Muscle of leg (tissue), 3 donors: ENCODE measurements at regions not wholly inside any gene's neighbourhood (a gene's known extent, or its start where the extent isn't known, plus 50 kb on each side); places are given as distances from the start of the nearest gene placed in this dataset.

ENCODE experiments used
- DNase-seq: peaks from one replicate; pipeline ENCODE4 v3.0.0; 2013
- H3K27ac ChIP-seq: one replicate; pipeline ENCODE4 v1.5.1; 2013; ENCODE audit warnings: mild to moderate bottlenecking, low read length, control low read depth
- H3K27me3 ChIP-seq: one replicate; pipeline ENCODE4 v1.6.1; 2013; ENCODE audit warnings: low read length; ENCODE audit not compliant: control insufficient read depth, insufficient read depth
- H3K36me3 ChIP-seq: one replicate; pipeline ENCODE4 v1.6.1; 2013; ENCODE audit warnings: low read length; ENCODE audit not compliant: control insufficient read depth, insufficient read depth
- H3K4me1 ChIP-seq: one replicate; pipeline ENCODE4 v1.6.1; 2013; ENCODE audit warnings: low read length; ENCODE audit not compliant: control insufficient read depth, insufficient read depth
- H3K4me3 ChIP-seq: one replicate; pipeline ENCODE4 v1.5.1; 2013; ENCODE audit warnings: low read length, control low read depth
- H3K9me3 ChIP-seq: replicated peaks from 2 replicates; pipeline ENCODE4 v1.6.1; 2013; ENCODE audit warnings: low read depth, low read length; ENCODE audit not compliant: control insufficient read depth
- WGBS: methylation state at CpG from one replicate; pipeline ENCODE4 v1.1.5; 2013; ENCODE audit warnings: missing lambda C conversion rate; ENCODE audit not compliant: insufficient coverage; 5-methylcytosine and 5-hydroxymethylcytosine counted together

DNA sequence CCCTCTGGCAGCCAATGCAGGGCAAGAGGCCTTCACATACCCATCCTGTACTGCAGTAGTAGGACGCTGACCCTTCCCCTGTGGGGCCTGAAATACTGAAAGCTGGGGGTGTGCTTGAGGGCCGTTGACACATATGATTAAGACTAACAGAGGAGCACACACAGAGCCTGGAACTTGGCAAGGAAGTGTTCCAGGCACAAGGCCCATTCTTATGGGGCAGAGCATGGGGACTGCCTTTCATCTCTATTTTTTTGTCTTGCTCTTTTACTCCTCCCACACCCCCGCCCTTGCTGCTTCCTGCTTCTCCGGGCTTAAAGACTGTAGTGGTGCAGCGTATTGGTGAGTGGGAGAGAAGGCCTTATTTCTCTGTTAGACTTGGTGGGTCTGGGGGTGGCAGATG is 137.4 kb downstream of the BACH1 start:
- Histone ChIP-seq H3K27me3 (no peaks in the 10 kb centered on the region), H3K27ac (no peak overlapping the region), H3K4me3 (no peak overlapping the region), H3K36me3 (no peaks in the 10 kb centered on the region), H3K4me1 (peaks cover 2% of the 10 kb centered on the region), H3K9me3 (no peaks in the 10 kb centered on the region)
- no CpG with 5 or more reads among the region's 5 CpGs for WGBS
- DNase-seq = peak; percentile 59

DNA sequence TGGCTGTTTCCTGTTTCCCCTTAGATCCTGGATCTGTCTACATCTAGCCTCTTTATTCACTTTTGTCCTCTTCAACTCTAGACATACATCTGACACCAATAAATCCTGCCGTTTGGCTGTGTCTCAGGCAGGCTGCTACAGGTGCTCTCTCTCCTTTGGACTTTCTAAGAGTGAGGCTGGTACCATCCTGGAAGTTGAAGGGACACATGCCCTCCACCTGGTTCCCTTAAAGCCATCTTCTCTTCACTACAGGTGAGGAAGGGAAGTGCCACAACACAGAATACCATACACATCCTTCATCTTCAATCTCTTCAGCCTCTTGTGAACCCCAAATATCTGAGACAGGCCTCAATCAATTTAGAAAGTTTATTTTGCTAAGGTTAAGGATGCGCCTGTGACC is 137.9 kb downstream of the BACH1 start:
- peaks cover 2% of the 10 kb centered on the region for H3K4me1 ChIP-seq
- no peak for DNase-seq
- H3K4me3 ChIP-seq = no peak overlapping the region
- no peaks in the 10 kb centered on the region for H3K36me3 ChIP-seq
- no peaks in the 10 kb centered on the region for H3K9me3 ChIP-seq
- WGBS = 80% methylated on average over 2 of the region's 2 CpGs
- H3K27me3 ChIP-seq = no peaks in the 10 kb centered on the region
- H3K27ac ChIP-seq = no peak overlapping the region

DNA sequence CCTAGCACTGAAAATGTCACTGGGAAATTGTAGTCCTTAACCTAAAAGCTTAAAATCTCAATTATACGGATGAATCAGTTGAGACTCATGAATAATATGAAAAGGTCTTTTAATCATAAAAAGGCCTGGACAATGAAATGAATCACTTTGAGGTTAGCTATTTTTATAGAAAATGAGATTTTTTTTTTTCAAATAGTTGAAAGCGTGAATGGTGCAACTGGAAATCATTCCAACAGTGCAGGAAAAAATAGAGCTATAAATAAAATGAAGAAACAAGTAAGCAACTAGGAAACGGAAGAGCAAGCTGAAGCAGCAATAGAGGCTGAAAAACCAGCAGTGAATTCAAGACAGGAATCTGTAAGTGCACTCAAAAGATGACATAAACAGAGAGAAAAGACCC is 142.9 kb downstream of the BACH1 start:
- 38% methylated on average over 1 of the region's 3 CpGs for WGBS
- Histone ChIP-seq H3K27ac (no peak overlapping the region), H3K9me3 (no peaks in the 10 kb centered on the region), H3K4me1 (no peaks in the 10 kb centered on the region), H3K4me3 (no peak overlapping the region), H3K27me3 (no peaks in the 10 kb centered on the region), H3K36me3 (no peaks in the 10 kb centered on the region)
- DNase-seq = peak; percentile 7

DNA sequence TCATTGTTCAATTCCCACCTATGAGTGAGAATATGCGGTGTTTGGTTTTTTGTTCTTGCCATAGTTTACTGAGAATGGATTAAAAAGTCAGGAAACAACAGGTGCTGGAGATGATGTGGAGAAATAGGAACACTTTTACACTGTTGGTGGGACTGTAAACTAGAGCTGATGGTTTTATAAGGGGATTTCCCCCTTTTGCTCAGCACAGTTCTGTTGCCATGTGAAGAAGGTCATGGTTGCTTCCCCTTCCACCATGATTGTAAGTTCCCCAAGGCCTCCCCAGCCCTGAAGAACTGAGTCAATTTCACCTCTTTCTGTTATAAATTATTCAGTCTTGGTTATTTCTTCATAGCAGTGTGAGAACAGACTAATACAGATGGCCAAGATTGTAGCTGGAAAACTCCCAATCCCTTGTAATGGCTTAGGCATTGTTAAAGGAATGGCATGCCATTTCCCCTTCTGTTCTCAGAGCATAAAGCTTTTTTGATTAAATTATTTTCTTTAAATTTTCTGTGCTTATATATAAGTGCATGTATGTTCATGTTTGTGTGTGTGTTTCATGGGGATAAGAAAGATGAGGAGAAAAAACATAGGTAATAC is 144.8 kb downstream of the BACH1 start:
- Histone ChIP-seq H3K4me1 (no peaks in the 10 kb centered on the region), H3K4me3 (no peak overlapping the region), H3K27ac (no peak overlapping the region), H3K27me3 (no peaks in the 10 kb centered on the region), H3K9me3 (peaks cover 2% of the 10 kb centered on the region), H3K36me3 (no peaks in the 10 kb centered on the region)
- no CpG with 5 or more reads among the region's 1 CpG for WGBS
- no peak for DNase-seq

DNA sequence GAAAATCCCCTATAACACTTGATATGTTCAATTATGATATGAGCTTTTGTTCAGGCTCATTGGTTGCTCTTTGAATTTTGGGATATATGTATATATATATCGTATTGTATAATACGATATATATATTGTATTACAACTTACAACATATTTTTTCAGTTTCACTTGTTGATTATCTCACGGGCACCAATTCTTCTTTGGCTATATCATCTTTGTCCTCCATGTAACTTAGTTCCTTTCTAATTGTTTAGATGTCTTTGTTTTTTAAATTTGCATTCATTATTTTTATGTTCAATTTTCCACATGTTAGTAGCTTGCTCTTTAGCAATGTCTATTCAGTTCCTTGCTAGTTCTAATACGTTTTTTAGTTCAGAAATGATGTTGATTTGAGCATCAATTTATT is 150.0 kb downstream of the BACH1 start:
- peaks cover 5% of the 10 kb centered on the region for H3K9me3 ChIP-seq
- no peak overlapping the region for H3K27ac ChIP-seq
- no peak overlapping the region for H3K4me3 ChIP-seq
- no peak for DNase-seq
- no peaks in the 10 kb centered on the region for H3K36me3 ChIP-seq
- H3K4me1 ChIP-seq = no peaks in the 10 kb centered on the region
- no CpG with 5 or more reads among the region's 4 CpGs for WGBS
- no peaks in the 10 kb centered on the region for H3K27me3 ChIP-seq

DNA sequence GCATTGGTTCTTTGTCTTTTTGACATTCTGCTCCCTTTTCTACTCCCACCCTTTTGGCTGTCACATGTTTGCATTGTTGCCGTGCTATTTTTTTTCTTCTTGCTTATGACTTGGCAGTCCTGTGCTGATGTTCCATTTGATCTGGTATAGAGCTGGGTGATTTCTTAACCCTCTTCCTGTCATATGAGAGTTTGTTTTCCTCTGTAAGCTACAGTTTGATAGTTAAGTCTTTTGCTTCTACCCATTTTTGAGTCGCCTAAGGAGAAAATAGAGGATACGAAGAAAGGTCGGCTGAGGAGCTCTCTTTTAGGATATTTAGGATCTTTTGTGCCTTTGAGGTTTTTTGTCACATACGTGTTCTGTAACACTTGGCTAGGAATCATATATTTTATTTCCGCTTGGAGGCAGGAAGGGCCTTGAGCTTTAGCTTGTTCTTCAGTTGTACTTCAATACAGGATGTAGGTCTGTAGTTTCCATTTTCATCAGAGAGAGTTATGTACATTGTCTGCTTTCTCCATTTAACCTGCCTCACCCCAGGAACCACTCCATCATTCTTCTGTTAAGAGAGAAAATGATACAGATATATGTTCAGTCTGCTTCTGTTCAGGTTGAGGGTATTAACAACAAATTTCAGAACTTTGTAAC is 150.7 kb downstream of the BACH1 start:
- Histone ChIP-seq H3K9me3 (peaks cover 5% of the 10 kb centered on the region), H3K27ac (peak overlapping the region; percentile 67), H3K4me3 (no peak overlapping the region), H3K4me1 (no peaks in the 10 kb centered on the region), H3K27me3 (no peaks in the 10 kb centered on the region), H3K36me3 (no peaks in the 10 kb centered on the region)
- 35% methylated on average over 2 of the region's 6 CpGs for WGBS
- peak; percentile 73 for DNase-seq

DNA sequence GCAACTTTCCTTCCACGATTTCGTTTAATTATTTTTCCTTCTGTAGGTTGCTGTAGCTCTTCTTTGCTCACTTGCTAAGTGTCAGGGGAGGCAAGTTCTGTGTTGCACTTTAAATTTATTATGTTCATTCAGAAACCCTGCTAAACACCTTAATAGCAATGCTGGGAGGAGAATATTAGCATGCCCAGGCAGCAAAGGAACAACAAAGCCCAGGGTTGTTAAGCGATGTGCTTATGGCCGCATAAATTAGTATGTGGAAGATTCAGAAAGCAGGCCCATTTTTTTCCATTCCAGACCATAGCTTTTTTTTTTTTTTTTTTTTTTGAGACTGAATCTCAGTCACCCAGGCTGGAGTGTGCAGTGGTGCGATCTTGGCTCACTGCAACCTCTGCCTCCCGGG is 151.3 kb downstream of the BACH1 start:
- Histone ChIP-seq H3K9me3 (peaks cover 5% of the 10 kb centered on the region), H3K36me3 (no peaks in the 10 kb centered on the region), H3K27me3 (no peaks in the 10 kb centered on the region), H3K27ac (peak overlapping the region; percentile 67), H3K4me3 (no peak overlapping the region), H3K4me1 (no peaks in the 10 kb centered on the region)
- no peak for DNase-seq
- WGBS = 87% methylated on average over 2 of the region's 6 CpGs

DNA sequence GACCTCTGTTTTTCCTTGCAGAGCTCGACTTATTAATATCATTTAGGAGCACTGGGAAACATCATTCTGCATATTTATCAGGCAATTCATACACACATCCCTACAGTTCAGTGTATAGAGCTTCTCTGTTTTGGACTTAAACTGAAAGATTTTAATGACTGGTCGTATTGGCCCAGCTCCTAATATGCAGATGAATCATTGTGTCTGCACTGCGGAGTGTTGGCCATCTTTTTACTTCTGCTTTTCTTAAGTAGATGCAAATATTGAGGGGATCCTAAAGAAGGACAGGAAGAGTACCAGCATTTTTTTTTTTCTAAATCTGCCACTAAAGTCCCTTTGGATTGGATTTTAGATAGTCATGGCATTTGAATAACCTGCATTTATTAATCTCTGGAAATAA is 154.8 kb downstream of the BACH1 start:
- no CpG with 5 or more reads among the region's 3 CpGs for WGBS
- no peaks in the 10 kb centered on the region for H3K27me3 ChIP-seq
- no peak overlapping the region for H3K4me3 ChIP-seq
- H3K4me1 ChIP-seq = no peaks in the 10 kb centered on the region
- no peaks in the 10 kb centered on the region for H3K36me3 ChIP-seq
- H3K27ac ChIP-seq = no peak overlapping the region
- H3K9me3 ChIP-seq = peaks cover 4% of the 10 kb centered on the region
- DNase-seq = no peak

DNA sequence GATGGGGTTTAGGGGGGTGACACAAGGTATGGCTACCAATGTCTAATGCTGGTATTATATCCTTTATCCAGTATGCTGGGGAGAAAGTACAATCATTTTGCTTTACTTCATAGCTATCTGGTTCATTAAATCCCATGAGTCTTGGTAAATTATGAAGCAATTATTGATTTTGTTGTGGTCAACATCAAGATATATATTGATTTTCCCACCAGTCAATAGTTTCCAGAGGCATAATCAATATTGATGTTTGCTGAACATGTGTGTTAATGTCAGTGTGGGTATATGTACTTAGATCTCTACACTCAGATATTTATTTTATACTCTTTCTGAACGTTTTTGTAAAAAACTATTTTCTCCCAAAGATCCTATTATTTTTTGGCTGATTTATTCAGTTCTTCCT is 155.5 kb downstream of the BACH1 start:
- no peaks in the 10 kb centered on the region for H3K27me3 ChIP-seq

DNA sequence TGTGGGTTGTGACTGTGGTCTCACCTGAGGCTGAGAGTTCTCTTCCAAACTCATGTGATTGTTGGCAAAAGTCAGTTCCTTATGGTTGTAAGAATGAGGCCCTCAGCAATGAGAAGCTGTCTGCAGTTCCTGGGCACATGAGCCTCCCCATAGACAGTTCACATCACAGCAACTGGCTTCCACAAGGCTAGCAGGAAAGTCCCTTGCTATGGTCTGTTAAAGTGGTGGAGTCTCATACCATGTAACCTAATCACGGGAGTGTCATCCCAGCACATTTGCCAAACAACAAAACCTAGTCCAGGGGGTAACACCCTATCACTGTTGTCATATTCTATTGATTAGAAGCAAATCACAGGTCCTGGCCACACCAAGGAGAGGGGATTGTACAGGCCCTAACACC is 163.8 kb downstream of the BACH1 start:
- H3K4me1 ChIP-seq = no peaks in the 10 kb centered on the region
- DNase-seq = no peak
- no peak overlapping the region for H3K4me3 ChIP-seq
- H3K27ac ChIP-seq = no peak overlapping the region
- no peaks in the 10 kb centered on the region for H3K9me3 ChIP-seq
- no peaks in the 10 kb centered on the region for H3K36me3 ChIP-seq
- no CpG with 5 or more reads among the region's 1 CpG for WGBS
- no peaks in the 10 kb centered on the region for H3K27me3 ChIP-seq

More for the DNA sequence above, 155.5 kb downstream of the BACH1 start:
- DNase-seq = no peak
- Histone ChIP-seq H3K4me3 (no peak overlapping the region), H3K4me1 (no peaks in the 10 kb centered on the region), H3K9me3 (peaks cover 2% of the 10 kb centered on the region), H3K27ac (no peak overlapping the region), H3K36me3 (no peaks in the 10 kb centered on the region)
- WGBS = no CpG with 5 or more reads among the region's 1 CpG

DNA sequence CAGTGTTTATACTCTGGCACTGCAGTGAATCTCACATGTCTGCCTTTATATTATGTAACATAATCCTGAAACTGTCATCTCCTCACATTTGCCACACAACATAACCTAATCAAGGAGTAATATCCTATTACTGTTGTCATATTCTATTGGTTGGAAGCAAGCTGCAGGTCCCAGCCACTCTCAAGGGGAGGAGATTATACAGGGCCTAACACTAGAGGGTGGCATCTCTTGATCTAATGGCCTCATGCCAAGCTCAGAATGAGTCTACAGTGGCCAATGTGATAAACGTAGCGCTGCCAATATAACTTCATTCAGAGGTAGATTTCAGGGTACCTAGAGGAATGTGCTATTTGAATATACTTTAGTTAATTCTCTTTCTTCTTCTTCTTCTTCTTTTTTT is 166.8 kb downstream of the BACH1 start:
- no peaks in the 10 kb centered on the region for H3K4me1 ChIP-seq
- no peak overlapping the region for H3K27ac ChIP-seq
- no CpG with 5 or more reads among the region's 2 CpGs for WGBS
- H3K9me3 ChIP-seq = no peaks in the 10 kb centered on the region
- H3K4me3 ChIP-seq = no peak overlapping the region
- no peak for DNase-seq
- no peaks in the 10 kb centered on the region for H3K27me3 ChIP-seq
- H3K36me3 ChIP-seq = no peaks in the 10 kb centered on the region
